A673 (cell line): ENCODE measurements at regions not wholly inside any gene's neighbourhood (a gene's known extent, or its start where the extent isn't known, plus 50 kb on each side); places are given as distances from the start of the nearest gene placed in this dataset.

Experiments used
- EZH2 ChIP-seq: fragments of 200-600 bp; sonication (generic); IDR thresholded peaks from 2 replicates; pipeline ENCODE4 v1.6.1; 2017; ENCODE audit warnings: borderline replicate concordance, low read depth, mild to moderate bottlenecking, mixed read lengths, antibody characterized with exemption, low read length; ENCODE audit not compliant: poor library complexity, severe bottlenecking
- TF ChIP-seq, protein P1 (sequence below): fragments of 300-800, 200-600 bp; sonication (generic); conservative IDR thresholded peaks from 2 replicates; pipeline ENCODE4 v1.5.1; 2017; ENCODE audit warnings: low read depth, mild to moderate bottlenecking, antibody characterized with exemption, low read length, moderate library complexity, mixed read lengths

DNA sequence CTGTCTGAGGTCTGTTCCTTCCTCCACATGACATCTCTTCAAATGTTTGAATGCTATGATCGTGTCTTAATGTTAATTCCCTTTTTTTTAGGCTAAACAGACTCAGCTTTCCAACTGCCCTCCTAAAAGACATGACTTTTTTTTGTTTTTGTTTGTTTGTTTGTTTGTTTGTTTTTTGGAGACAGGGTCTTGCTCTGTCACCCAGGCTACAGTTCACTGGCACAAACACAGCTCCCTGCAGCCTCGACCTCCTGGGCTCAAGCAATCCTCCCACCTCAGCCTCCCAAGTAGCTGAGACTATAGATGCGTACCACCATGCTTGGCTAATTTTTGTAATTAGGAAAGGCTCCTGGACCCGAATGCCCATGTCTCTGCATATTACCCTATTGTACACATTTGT is 176.5 kb downstream of the ABCA8 start:
- TF ChIP-seq, protein P1, sequence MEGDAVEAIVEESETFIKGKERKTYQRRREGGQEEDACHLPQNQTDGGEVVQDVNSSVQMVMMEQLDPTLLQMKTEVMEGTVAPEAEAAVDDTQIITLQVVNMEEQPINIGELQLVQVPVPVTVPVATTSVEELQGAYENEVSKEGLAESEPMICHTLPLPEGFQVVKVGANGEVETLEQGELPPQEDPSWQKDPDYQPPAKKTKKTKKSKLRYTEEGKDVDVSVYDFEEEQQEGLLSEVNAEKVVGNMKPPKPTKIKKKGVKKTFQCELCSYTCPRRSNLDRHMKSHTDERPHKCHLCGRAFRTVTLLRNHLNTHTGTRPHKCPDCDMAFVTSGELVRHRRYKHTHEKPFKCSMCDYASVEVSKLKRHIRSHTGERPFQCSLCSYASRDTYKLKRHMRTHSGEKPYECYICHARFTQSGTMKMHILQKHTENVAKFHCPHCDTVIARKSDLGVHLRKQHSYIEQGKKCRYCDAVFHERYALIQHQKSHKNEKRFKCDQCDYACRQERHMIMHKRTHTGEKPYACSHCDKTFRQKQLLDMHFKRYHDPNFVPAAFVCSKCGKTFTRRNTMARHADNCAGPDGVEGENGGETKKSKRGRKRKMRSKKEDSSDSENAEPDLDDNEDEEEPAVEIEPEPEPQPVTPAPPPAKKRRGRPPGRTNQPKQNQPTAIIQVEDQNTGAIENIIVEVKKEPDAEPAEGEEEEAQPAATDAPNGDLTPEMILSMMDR = no peak
- no peak for TF ChIP-seq EZH2
